GM10266 (cell line): ENCODE measurements at regions not wholly inside any gene's neighbourhood (a gene's known extent, or its start where the extent isn't known, plus 50 kb on each side); places are given as distances from the start of the nearest gene placed in this dataset.

ENCODE experiments used
- DNase-seq: peaks from one replicate; pipeline ENCODE4 v3.0.0; 2012; ENCODE audit errors: extremely low spot score
- TF ChIP-seq, protein P1 (sequence below): IDR thresholded peaks from 2 replicates; pipeline ENCODE4 v1.5.1; 2012; ENCODE audit warnings: mild to moderate bottlenecking, low read depth; ENCODE audit not compliant: control insufficient read depth, insufficient read depth; ENCODE audit errors: missing control alignments

DNA sequence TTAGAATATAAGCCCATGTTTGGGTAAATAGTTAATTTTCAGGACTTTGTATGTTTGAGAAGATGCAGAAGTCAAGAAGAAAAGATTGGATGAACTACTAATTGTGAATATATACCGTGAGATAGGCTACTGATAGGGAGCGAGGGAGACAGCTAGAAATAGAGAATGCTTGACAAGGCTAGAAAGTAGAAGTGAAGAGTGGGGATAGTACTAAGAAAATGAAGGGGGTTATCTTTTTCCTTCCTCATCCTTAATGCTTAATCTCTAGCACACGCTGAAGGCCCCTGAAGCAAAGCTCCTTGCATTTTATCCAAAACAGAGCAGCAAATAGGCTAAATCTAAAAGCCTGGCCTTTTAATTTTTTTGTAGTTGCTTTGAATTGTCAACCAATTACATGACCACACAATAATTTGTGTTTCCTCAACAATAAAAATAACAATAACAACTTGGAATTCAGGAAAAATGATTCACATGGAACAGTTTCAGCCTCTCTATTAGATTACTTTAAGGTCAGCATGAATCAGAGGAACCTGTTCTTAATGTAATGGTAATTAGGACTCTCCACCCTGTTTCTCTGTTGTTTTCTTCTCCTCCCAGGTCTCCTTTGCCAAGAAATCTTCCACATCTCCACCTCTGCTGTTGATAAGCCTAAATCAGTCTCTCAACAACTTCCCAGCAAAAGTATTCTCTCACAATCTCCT, 1071.3 kb upstream of the ZEB2 start:
- TF ChIP-seq, protein P1, sequence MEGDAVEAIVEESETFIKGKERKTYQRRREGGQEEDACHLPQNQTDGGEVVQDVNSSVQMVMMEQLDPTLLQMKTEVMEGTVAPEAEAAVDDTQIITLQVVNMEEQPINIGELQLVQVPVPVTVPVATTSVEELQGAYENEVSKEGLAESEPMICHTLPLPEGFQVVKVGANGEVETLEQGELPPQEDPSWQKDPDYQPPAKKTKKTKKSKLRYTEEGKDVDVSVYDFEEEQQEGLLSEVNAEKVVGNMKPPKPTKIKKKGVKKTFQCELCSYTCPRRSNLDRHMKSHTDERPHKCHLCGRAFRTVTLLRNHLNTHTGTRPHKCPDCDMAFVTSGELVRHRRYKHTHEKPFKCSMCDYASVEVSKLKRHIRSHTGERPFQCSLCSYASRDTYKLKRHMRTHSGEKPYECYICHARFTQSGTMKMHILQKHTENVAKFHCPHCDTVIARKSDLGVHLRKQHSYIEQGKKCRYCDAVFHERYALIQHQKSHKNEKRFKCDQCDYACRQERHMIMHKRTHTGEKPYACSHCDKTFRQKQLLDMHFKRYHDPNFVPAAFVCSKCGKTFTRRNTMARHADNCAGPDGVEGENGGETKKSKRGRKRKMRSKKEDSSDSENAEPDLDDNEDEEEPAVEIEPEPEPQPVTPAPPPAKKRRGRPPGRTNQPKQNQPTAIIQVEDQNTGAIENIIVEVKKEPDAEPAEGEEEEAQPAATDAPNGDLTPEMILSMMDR: no peak
- no peak for DNase-seq

DNA sequence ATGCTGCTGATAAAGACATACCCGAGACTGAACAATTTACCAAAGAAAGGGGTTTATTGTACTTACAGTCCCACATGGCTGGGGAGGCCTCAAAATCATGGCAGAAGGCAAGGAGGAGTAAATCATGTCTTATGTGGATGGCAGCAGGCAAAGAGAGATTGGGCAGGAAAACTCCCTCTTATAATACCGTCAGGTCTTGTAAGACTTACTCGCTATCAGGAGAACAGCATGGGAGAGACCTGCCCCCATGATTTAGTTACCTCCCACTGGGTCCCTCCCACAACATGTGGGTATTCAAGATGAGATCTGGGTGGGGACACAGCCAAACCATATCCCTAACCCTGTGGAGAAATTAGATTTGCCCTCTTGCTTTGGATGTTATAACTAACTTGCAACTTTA, 1068.0 kb upstream of the ZEB2 start:
- TF ChIP-seq, protein P1: no peak
- no peak for DNase-seq

DNA sequence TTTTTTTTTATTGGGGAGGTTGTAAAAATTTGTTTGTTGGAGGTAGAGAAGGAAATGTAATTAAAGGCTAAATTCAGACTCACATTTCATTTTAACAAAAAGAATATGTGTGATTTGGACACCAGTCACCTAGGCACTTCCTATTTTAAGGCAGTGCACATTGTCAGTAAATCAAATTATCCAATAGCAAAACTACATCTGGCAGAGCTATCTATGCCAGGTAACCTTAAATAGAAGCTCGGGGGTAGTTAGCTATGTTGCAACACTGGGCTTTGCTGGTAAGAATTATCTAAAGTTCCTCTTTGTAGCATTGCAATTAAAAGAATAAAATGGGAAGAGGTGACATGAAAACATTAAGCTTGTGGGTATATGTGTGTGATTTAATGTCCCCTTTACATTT, 1064.4 kb upstream of the ZEB2 start:
- no peak for DNase-seq
- TF ChIP-seq, protein P1: no peak

DNA sequence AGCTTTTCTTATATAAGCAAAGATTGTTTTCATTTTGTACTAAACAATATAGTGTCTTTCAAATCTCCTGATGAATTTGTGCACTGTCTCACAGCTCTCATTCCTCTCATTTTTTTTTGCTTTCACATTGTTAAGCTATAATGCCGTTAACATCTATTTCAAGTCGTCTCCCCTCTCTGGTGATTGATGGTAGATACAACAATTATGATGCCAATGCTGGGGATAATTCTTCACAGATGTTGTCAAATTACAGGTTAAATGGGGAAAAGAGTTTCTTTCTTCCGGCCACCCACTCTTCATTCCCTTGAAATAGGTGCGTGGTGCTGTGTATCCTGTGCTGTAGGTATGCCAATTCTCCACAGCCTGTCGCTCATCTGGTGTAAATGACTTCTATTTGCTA, 1053.7 kb upstream of the ZEB2 start:
- DNase-seq: no peak
- TF ChIP-seq, protein P1: no peak

DNA sequence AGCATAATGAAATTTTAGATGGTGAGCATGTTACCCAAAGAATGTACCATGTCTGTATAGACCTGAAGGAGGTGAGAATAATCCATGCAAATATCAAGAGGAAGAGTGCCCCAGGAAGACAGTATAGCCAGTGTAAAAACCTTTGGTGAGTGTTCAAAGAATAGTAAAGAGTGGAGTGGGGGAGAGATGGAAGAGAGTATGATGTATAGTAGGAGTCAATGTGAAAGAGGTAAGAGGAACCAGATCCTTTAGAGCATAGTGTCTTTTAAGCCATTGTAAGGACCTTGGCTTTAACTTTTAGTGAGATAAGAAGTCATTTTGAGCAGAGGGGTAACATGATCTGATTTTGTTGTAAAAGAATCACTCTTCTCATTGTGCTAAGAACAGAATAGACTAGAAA, 1052.3 kb upstream of the ZEB2 start:
- TF ChIP-seq, protein P1: no peak
- DNase-seq: no peak

DNA sequence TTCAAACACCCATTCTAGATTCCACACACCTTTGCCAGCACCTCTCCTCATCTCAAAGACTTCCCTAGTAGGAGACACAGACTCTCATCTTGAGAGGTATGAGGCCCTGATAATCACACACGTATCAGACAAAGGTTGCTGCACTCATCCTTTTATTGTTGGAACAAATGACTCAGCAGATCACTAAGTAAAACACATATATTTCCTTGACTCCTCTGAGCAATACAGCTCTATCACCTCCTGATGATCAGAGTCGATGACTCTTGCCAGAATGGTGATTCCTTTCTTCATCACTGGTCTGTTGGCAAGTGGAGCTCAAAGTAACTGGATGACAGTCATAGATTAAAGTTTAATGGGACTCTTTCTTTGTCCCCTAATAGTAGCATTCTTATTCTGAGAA, 1049.2 kb upstream of the ZEB2 start:
- TF ChIP-seq, protein P1: no peak
- no peak for DNase-seq

DNA sequence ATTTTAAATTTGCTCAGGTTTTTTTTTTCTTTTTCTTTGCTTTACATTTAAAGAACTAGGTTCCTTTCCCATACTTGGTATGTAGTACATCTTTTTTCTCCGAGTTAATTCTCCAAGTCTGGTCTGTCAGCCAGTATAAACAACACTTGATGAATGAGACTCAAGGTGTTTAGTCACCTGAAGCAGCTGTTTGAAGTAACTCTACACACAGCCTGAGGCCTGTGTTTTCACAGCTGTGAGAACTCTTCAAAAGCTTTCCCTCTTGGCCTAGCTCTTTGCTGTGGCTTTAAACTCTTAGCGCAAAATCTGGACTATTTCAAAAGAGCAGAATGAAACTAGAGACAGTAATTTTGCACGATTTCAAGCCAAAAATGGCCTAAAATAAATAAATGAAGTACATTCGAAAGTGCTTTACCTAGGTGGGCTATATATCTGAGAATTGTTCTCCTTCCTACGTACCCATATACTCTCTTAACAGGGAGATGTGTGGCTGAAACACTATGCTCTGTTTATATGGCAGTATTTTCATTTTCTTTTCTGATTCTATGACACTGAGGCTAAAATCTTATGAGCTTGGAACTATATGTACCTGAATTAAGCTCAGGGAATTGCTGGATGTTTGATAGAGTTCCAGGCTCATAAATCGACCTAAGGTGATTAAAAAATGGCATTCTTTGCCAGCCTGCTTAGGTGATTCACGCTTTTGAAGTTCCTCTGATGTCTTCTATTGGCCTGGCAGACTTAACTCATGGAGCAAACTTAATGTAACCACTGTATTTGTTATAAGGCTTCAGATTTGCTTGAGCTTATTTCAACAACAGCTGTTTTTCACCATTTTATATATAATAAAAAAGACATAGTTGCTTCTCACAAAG, 1044.1 kb upstream of the ZEB2 start:
- DNase-seq: no peak
- TF ChIP-seq, protein P1: no peak
